Endothelial cell of umbilical vein (primary cell): ENCODE measurements at regions not wholly inside any gene's neighbourhood (a gene's known extent, or its start where the extent isn't known, plus 50 kb on each side); places are given as distances from the start of the nearest gene placed in this dataset.

ENCODE experiments used
- BruUV-seq: library from RNA; stranded (reverse); fragments of 400-500 nt; replicated peaks from 2 replicates; lab custom pipeline; 2021; lab: Mats Ljungman, UMichigan
- CTCF ChIA-PET: fragments of 300-600, 350-600 bp; sonication (Branson Sonifier 250); formaldehyde crosslinking; loops from one replicate; lab custom pipeline; 2021; ENCODE audit warnings: antibody characterized with exemption, inconsistent platforms; lab: Charles Lee
- POLR2A ChIA-PET: fragments of 300-600, 350-600 bp; sonication (Branson Sonifier 250); formaldehyde crosslinking; loops from one replicate; lab custom pipeline; 2021; ENCODE audit warnings: antibody characterized with exemption, inconsistent platforms; lab: Charles Lee
- DNase-seq: peaks from one replicate; pipeline ENCODE4 v3.0.0-alpha.2; 2011; ENCODE audit warnings: low read depth, low spot score
- FAIRE-seq: peaks from 2 replicates; lab custom pipeline; 2011; peaks lifted over from hg19 to GRCh38; lab: Jason Lieb, UNC
- H2AFZ ChIP-seq: 2 replicates; pipeline ENCODE4 v1.6.0; 2012; ENCODE audit warnings: low read depth, low read length, control low read depth, inconsistent platforms
- H3K27ac ChIP-seq: 2 replicates; pipeline ENCODE4 v1.5.1; 2011; ENCODE audit warnings: low read depth, mild to moderate bottlenecking, control low read depth, low read length, moderate library complexity; ENCODE audit not compliant: insufficient read depth
- H3K27me3 ChIP-seq, 2 experiments: 2 replicates each; pipeline versions ENCODE4 v1.6.0 to v1.6.1; 2011; ENCODE audit warnings: low read length in 2 of 2, mixed read lengths in 1 of 2; ENCODE audit not compliant: control insufficient read depth in 2 of 2, insufficient read depth in 2 of 2
- H3K36me3 ChIP-seq, 2 experiments: 2 replicates in 1 of 2; 3 replicates in 1 of 2; pipeline ENCODE4 v1.5.1; 2011; ENCODE audit warnings: low read length in 2 of 2, mild to moderate bottlenecking in 1 of 2, moderate library complexity in 1 of 2; ENCODE audit not compliant: control insufficient read depth in 2 of 2, insufficient read depth in 2 of 2; ENCODE audit errors: extremely low read depth in 1 of 2
- H3K4me1 ChIP-seq: 3 replicates; pipeline ENCODE4 v1.5.1; 2011; ENCODE audit warnings: mild to moderate bottlenecking, low read length; ENCODE audit not compliant: control insufficient read depth, insufficient read depth; ENCODE audit errors: extremely low read depth
- H3K4me2 ChIP-seq: 2 replicates; pipeline ENCODE4 v1.6.1; 2011; ENCODE audit warnings: low read length, control low read depth, mixed read lengths; ENCODE audit not compliant: insufficient read depth
- H3K4me3 ChIP-seq, 3 experiments: fragments of 200-600 bp in 1 of 3; sonication (generic), shearing (Covaris generic) in 1 of 3; replicated peaks in 1 of 3; 2 replicates each; pipeline ENCODE4 v1.5.1; 2011 to 2016; ENCODE audit warnings: control low read depth in 3 of 3, low read length in 3 of 3, mild to moderate bottlenecking in 2 of 3, inconsistent platforms in 1 of 3, low read depth in 1 of 3, moderate library complexity in 1 of 3; ENCODE audit not compliant: insufficient read depth in 1 of 3
- H3K79me2 ChIP-seq: 2 replicates; pipeline ENCODE4 v1.6.0; 2012; ENCODE audit warnings: low read length, inconsistent platforms; ENCODE audit not compliant: control insufficient read depth, insufficient read depth
- H3K9ac ChIP-seq: replicated peaks from 2 replicates; pipeline ENCODE3; 2011; ENCODE audit warnings: low read length, control low read depth; ENCODE audit not compliant: insufficient read depth; ENCODE audit errors: extremely low read depth
- H3K9me1 ChIP-seq: replicated peaks from 3 replicates; pipeline ENCODE4 v1.6.0; 2011; ENCODE audit warnings: mild to moderate bottlenecking, low read length; ENCODE audit not compliant: control insufficient read depth, insufficient read depth; ENCODE audit errors: extremely low read depth
- H3K9me3 ChIP-seq: replicated peaks from 2 replicates; pipeline ENCODE4 v1.5.1; 2012; ENCODE audit warnings: low read length, inconsistent platforms; ENCODE audit not compliant: control insufficient read depth, insufficient read depth
- H4K20me1 ChIP-seq: replicated peaks from 2 replicates; pipeline ENCODE3; 2011; ENCODE audit warnings: mild to moderate bottlenecking, low read length; ENCODE audit not compliant: control insufficient read depth, insufficient read depth; ENCODE audit errors: extremely low read depth
- FOS ChIP-seq: IDR thresholded peaks from 2 replicates; pipeline ENCODE4 v1.6.1; 2011; ENCODE audit warnings: mild to moderate bottlenecking, low read length, moderate library complexity, borderline replicate concordance; ENCODE audit not compliant: insufficient read depth
- GATA2 ChIP-seq: IDR thresholded peaks from 2 replicates; pipeline ENCODE4 v1.7.0; 2011; ENCODE audit warnings: low read depth, mild to moderate bottlenecking, moderate library complexity, mixed read lengths, low read length; ENCODE audit not compliant: insufficient read length, insufficient read depth
- JUN ChIP-seq: IDR thresholded peaks from 2 replicates; pipeline ENCODE4 v1.6.1; 2011; ENCODE audit warnings: borderline replicate concordance, low read depth; ENCODE audit not compliant: insufficient read length, insufficient read depth
- MYC ChIP-seq: IDR thresholded peaks from one replicate; pipeline ENCODE4 v1.6.1; 2011; ENCODE audit warnings: mild to moderate bottlenecking, low read depth, low read length
- POLR2A ChIP-seq: IDR thresholded peaks from 2 replicates; pipeline ENCODE4 v1.6.1; 2012; ENCODE audit warnings: low read depth, mild to moderate bottlenecking, control low read depth, low read length
- POLR2AphosphoS5 ChIP-seq: IDR thresholded peaks from 2 replicates; pipeline ENCODE4 v1.6.1; 2012; ENCODE audit warnings: low read depth, mild to moderate bottlenecking, control low read depth, low read length, moderate library complexity; ENCODE audit not compliant: insufficient read depth
- dilution Hi-C: fragments of 300-500 bp; cut with MboI; formaldehyde crosslinking; loops from one replicate; pipeline ENCODE4 v1.15.0; 2019; ENCODE audit warnings: low sequenced_read_pairs; ENCODE audit not compliant: extremely low pct_ligation_motif_present
- intact Hi-C: fragments of 100-400 bp; cut with micrococcal nuclease; formaldehyde crosslinking; loops from one replicate; pipeline ENCODE4 v1.10.0; 2022
- TF ChIP-seq, protein P1 (sequence below), 2 donors: IDR thresholded peaks; 1 replicate in 1 of 2; 2 replicates in 1 of 2; pipeline ENCODE4 v1.5.1; 2011; ENCODE audit warnings: low read length in 2 of 2, mild to moderate bottlenecking in 2 of 2, moderate library complexity in 2 of 2, control low read depth in 1 of 2, inconsistent platforms in 1 of 2, low read depth in 1 of 2; ENCODE audit not compliant: insufficient read depth in 1 of 2; ENCODE audit errors: extremely low read depth in 1 of 2

DNA sequence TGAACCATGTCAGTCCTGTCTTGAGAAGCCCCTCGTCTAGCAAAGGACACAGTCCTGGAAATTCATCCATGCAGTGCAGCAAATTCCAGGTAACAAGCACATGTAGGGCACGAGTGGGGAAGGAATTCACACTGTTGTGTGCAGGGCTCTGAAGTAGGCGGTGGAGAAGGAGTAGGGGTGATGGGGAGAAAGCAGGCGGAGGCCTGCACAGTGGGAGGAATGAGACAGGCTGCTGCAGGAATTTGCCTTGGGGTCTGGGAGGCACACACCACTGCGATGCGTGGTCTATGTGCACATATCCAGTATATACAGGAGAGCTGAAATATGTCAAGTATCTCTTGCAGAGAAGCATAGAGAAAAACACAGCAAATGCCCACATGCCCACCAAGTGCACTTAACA lies 249.2 kb upstream of the IRX2 start:
- no peak for FAIRE-seq
- no peak for DNase-seq
- H3K27me3 ChIP-seq = no peaks in the 10 kb centered on the region
- H3K79me2 ChIP-seq = no peaks in the 10 kb centered on the region
- no peak overlapping the region for H3K27ac ChIP-seq
- H3K9me1 ChIP-seq = no peaks in the 10 kb centered on the region
- H3K4me2 ChIP-seq = no peak overlapping the region
- H3K36me3 ChIP-seq = no peaks in the 10 kb centered on the region
- no peak overlapping the region for H3K9ac ChIP-seq
- H3K9me3 ChIP-seq = peaks cover 2% of the 10 kb centered on the region
- no peak overlapping the region for H3K4me3 ChIP-seq
- ChIA-PET CTCF (no interaction called here), POLR2A (no interaction called here)
- H2AFZ ChIP-seq = no peak overlapping the region
- no peaks in the 10 kb centered on the region for H4K20me1 ChIP-seq
- BruUV-seq = no TSS peak
- no peak for TF ChIP-seq MYC
- TF ChIP-seq JUN = no peak
- TF ChIP-seq, protein P1, sequence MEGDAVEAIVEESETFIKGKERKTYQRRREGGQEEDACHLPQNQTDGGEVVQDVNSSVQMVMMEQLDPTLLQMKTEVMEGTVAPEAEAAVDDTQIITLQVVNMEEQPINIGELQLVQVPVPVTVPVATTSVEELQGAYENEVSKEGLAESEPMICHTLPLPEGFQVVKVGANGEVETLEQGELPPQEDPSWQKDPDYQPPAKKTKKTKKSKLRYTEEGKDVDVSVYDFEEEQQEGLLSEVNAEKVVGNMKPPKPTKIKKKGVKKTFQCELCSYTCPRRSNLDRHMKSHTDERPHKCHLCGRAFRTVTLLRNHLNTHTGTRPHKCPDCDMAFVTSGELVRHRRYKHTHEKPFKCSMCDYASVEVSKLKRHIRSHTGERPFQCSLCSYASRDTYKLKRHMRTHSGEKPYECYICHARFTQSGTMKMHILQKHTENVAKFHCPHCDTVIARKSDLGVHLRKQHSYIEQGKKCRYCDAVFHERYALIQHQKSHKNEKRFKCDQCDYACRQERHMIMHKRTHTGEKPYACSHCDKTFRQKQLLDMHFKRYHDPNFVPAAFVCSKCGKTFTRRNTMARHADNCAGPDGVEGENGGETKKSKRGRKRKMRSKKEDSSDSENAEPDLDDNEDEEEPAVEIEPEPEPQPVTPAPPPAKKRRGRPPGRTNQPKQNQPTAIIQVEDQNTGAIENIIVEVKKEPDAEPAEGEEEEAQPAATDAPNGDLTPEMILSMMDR (IDR thresholded peaks at IDR 0.05; ENCODE audit: extremely low read depth in 1 of 2, insufficient read depth in 1 of 2, low read depth in 1 of 2, low read length in 2 of 2) = no peak
- TF ChIP-seq POLR2A = no peak
- no peak for TF ChIP-seq POLR2AphosphoS5
- intact Hi-C loops (no loop called here), dilution Hi-C loops (no loop called here)
- H3K4me1 ChIP-seq = no peaks in the 10 kb centered on the region

- no peaks in the 10 kb centered on the region for H3K36me3 ChIP-seq
- ChIA-PET POLR2A (no interaction called here), CTCF (no interaction called here)
- H3K79me2 ChIP-seq = no peaks in the 10 kb centered on the region
- FAIRE-seq (no peak), DNase-seq (no peak)
- intact Hi-C loops = no loop called here
- no peak overlapping the region for H3K9ac ChIP-seq
- H3K4me1 ChIP-seq = no peaks in the 10 kb centered on the region
- BruUV-seq = no TSS peak
- dilution Hi-C loops = no loop called here
- peaks cover 2% of the 10 kb centered on the region for H3K9me3 ChIP-seq
- H3K4me3 ChIP-seq = no peak overlapping the region
- TF ChIP-seq MYC = no peak
- no peak for TF ChIP-seq FOS
- TF ChIP-seq GATA2 = no peak
- H3K27ac ChIP-seq = no peak overlapping the region
- H3K27me3 ChIP-seq = no peaks in the 10 kb centered on the region
- H4K20me1 ChIP-seq = no peaks in the 10 kb centered on the region
- no peak overlapping the region for H2AFZ ChIP-seq
- H3K4me2 ChIP-seq = no peak overlapping the region
- H3K9me1 ChIP-seq = no peaks in the 10 kb centered on the region
Measured at GRCh38 chr5:2999926-3000325, 248.4 kb upstream of the IRX2 start.
